GM12875 (cell line): ENCODE measurements at regions not wholly inside any gene's neighbourhood (a gene's known extent, or its start where the extent isn't known, plus 50 kb on each side); places are given as distances from the start of the nearest gene placed in this dataset.
"Not testable (repeated sequence)": the region's sequence is repeated elsewhere in the genome, so short reads cannot be mapped to it uniquely, and the experiment has no call there.

Experiments
- H3K4me3 ChIP-seq: one replicate; pipeline ENCODE4 v1.5.1; 2011; ENCODE audit warnings: low read depth, low read length, control low read depth
- CTCF ChIP-seq: IDR thresholded peaks from 2 replicates; pipeline ENCODE4 v1.5.1; 2011; ENCODE audit warnings: low read depth, mild to moderate bottlenecking, control low read depth, inconsistent platforms, low read length, moderate library complexity, borderline replicate concordance; ENCODE audit not compliant: insufficient read depth

- TF ChIP-seq CTCF: no peak
- no peak overlapping the region for H3K4me3 ChIP-seq
These were observed 443.4 kb upstream of the ST8SIA4 start for GRCh38 chr5:101346447-101346846.

DNA sequence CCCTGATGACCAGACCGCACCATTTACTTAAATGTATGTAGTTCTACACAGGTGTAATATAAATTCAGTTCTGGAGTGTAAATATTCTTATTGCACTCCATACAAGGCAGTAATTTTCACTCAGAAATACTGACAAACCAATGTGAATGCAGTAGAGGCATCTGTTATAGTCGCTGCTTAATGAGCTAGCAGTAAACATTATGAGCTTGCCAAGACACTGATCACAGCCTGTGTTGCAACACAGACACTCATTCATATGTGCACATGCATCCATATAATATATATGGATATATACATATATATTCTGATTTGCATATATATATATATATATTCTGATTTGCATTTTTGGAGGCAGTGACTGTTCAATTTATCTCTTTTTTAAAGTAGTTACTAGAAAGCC lies 435.1 kb upstream of the ST8SIA4 start:
- H3K4me3 ChIP-seq: no peak overlapping the region
- TF ChIP-seq CTCF: no peak

- no peak for TF ChIP-seq CTCF
- H3K4me3 ChIP-seq: no peak overlapping the region
These were observed 424.7 kb upstream of the ST8SIA4 start for GRCh38 chr5:101327816-101328215.

GRCh38 chr5:101326766-101327165 lies 423.7 kb upstream of the ST8SIA4 start:
- no peak overlapping the region for H3K4me3 ChIP-seq
- TF ChIP-seq CTCF: no peak

GRCh38 chr5:101316401-101316800 lies 413.3 kb upstream of the ST8SIA4 start:
- H3K4me3 ChIP-seq: not testable (repeated sequence)

DNA sequence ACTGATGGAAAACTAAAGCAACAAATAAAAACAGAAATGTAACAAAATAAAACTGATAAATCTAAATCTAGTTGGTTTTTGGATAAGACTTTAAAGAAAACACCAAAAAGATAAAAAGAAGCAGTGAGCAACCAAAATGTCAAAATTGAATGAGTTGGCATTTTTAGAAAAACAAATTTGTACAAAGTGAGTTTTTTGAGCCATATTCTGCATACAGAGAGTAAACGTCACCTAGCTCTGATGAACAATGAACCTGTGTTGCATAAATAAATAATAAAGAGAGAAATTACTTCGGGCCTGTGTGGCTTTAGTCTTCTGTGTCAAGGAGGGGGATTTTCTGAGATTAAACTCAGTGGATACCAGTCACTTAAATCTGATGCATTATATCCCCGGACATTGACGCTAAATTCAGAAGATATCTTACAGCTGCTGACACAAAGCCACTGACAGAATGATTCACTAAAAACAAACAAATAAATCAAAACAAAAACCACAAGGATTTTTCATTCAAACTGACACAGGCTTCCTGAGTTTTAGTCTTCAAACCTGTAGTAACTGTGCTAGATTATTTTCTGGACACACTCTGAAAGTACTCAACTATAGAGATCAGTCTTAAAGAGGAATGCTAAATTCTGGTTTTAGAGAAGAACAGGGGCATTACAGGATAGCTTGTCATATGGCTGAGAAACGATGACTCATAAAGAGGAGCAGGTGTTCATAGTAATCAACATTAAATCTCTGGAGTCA lies 403.5 kb upstream of the ST8SIA4 start:
- H3K4me3 ChIP-seq: no peak overlapping the region
- no peak for TF ChIP-seq CTCF

- H3K4me3 ChIP-seq: no peak overlapping the region
- no peak for TF ChIP-seq CTCF
These were observed 393.4 kb upstream of the ST8SIA4 start for GRCh38 chr5:101296477-101296876.
